Spleen (tissue), 11 donors: ENCODE measurements at regions not wholly inside any gene's neighbourhood (a gene's known extent, or its start where the extent isn't known, plus 50 kb on each side); places are given as distances from the start of the nearest gene placed in this dataset.
"Not testable (repeated sequence)": the region's sequence is repeated elsewhere in the genome, so short reads cannot be mapped to it uniquely, and the experiment has no call there.

ENCODE experiments used
- DNase-seq: peaks from one replicate; pipeline ENCODE4 v3.0.0-alpha.2; 2020
- H3K27ac ChIP-seq, 8 donors: fragments of 200-600 bp; sonication (generic) in 7 of 8; 1 replicate in 4 of 8; 2 replicates in 4 of 8; pipeline versions ENCODE4 v1.5.0 to v1.8.0; 2016 to 2021; ENCODE audit warnings: inconsistent platforms in 4 of 8, mild to moderate bottlenecking in 4 of 8, moderate library complexity in 1 of 8
- H3K27me3 ChIP-seq, 7 donors: fragments of 200-600 bp; sonication (generic) in 6 of 7; replicated peaks in 1 of 7; 1 replicate in 4 of 7; 2 replicates in 3 of 7; pipeline versions ENCODE4 v1.5.0 to v1.8.0; 2016 to 2021; ENCODE audit warnings: inconsistent platforms in 3 of 7, mild to moderate bottlenecking in 1 of 7
- H3K36me3 ChIP-seq, 6 donors: fragments of 200-600 bp; sonication (generic) in 5 of 6; 1 replicate in 4 of 6; 2 replicates in 2 of 6; pipeline versions ENCODE4 v1.5.0 to v1.8.0; 2016 to 2021; ENCODE audit warnings: inconsistent platforms in 2 of 6
- H3K4me1 ChIP-seq, 6 donors: fragments of 200-600 bp; sonication (generic) in 5 of 6; 1 replicate in 3 of 6; 2 replicates in 3 of 6; pipeline versions ENCODE4 v1.5.0 to v1.8.0; 2016 to 2021; ENCODE audit warnings: inconsistent platforms in 3 of 6
- H3K4me3 ChIP-seq, 8 donors: fragments of 200-600 bp; sonication (generic) in 7 of 8; 1 replicate in 4 of 8; 2 replicates in 4 of 8; pipeline versions ENCODE4 v1.5.0 to v1.8.0; 2016 to 2021; ENCODE audit warnings: inconsistent platforms in 4 of 8, mild to moderate bottlenecking in 4 of 8, moderate library complexity in 2 of 8
- H3K9me3 ChIP-seq, 8 donors: fragments of 200-600 bp; sonication (generic) in 7 of 8; 1 replicate in 4 of 8; 2 replicates in 4 of 8; pipeline versions ENCODE4 v1.5.0 to v1.8.0; 2016 to 2021; ENCODE audit warnings: inconsistent platforms in 4 of 8
- CTCF ChIP-seq, 11 experiments: fragments of 200-600 bp in 7 of 11; fragments of 450-650 bp in 4 of 11; sonication (generic) in 4 of 11; IDR thresholded peaks in 8 of 11; conservative IDR thresholded peaks in 3 of 11; 1 replicate in 7 of 11; 2 replicates in 4 of 11; pipeline versions ENCODE4 v1.4.0 to v1.8.0; 2016 to 2021; ENCODE audit warnings: antibody characterized with exemption in 11 of 11, inconsistent platforms in 4 of 11, mild to moderate bottlenecking in 1 of 11
- POLR2A ChIP-seq, 3 donors: fragments of 450-650 bp; IDR thresholded peaks; one replicate each; pipeline ENCODE4 v1.5.1; 2017; ENCODE audit warnings: antibody characterized with exemption in 3 of 3, mild to moderate bottlenecking in 1 of 3
- POLR2AphosphoS5 ChIP-seq, 3 donors: sonication (generic); formaldehyde crosslinking; IDR thresholded peaks; one replicate each; pipeline ENCODE4 v1.5.1; 2017; ENCODE audit warnings: antibody characterized with exemption in 3 of 3
- WGBS, 5 donors: extraction: QIAGEN DNeasy Blood & Tissue Kit in 3 of 5; methylation state at CpG; one replicate each; pipeline versions ENCODE4 v1.1.5 to v1.1.7; 2013 to 2018; 5-methylcytosine and 5-hydroxymethylcytosine counted together
- intact Hi-C: fragments of 100-400 bp; cut with DNase I; formaldehyde crosslinking; loops from one replicate; pipeline ENCODE4 v1.15.0; 2023; ENCODE audit warnings: low total_unique reads
- donor health status: healthy with polysubstance abuse.
- donor health status: DM: no; HTN: no; CAD: no; lungs with moderate emphysema.
- donor health status: DM: no; HTN: no; CAD: no.
- donor health status: Bipolar disorder and iron deficiency.
- donor health status: healthy.
- donor health status: DM: no; HTN: no; CAD: no.
- donor health status: DM: yes; HTN: yes; CAD: no.

- Histone ChIP-seq H3K36me3 (no peaks in the 10 kb centered on the region), H3K4me3 (no peak overlapping the region), H3K27me3 (peaks cover 0 to 5% (median 0%) of the 10 kb centered on the region in 7 donors), H3K27ac (no peak overlapping the region), H3K9me3 (no peaks in the 10 kb centered on the region), H3K4me1 (no peaks in the 10 kb centered on the region)
- TF ChIP-seq CTCF (IDR thresholded peaks at IDR 0.05 in 8 of 11, conservative IDR thresholded peaks at IDR 0.05 in 3 of 11) (no peak), POLR2AphosphoS5 (IDR thresholded peaks at IDR 0.05) (no peak), POLR2A (IDR thresholded peaks at IDR 0.05) (no peak)
- intact Hi-C loops = no loop called here
- 55 to 92% (median 67%) methylated on average over 3 of the region's 3 CpGs for WGBS, 5 donors
- no peak for DNase-seq
Observed at GRCh38 chrX:112473654-112474053, 206.1 kb downstream of the LHFPL1 start.

GRCh38 chrX:112470551-112470950 lies 209.2 kb downstream of the LHFPL1 start:
- peaks cover 0 to 5% (median 0%) of the 10 kb centered on the region in 7 donors for H3K27me3 ChIP-seq
- no peaks in the 10 kb centered on the region for H3K36me3 ChIP-seq
- no peaks in the 10 kb centered on the region for H3K9me3 ChIP-seq
- H3K4me1 ChIP-seq = no peaks in the 10 kb centered on the region
- whole genome bisulfite sequencing, 5 donors = 46 to 75% (median 63%) methylated on average over 2 of the region's 2 CpGs
- intact Hi-C loops = no loop called here
- H3K4me3 ChIP-seq = no peak overlapping the region
- DNase-seq = no peak
- TF ChIP-seq CTCF (IDR thresholded peaks at IDR 0.05 in 8 of 11, conservative IDR thresholded peaks at IDR 0.05 in 3 of 11) = no peak
- no peak for TF ChIP-seq POLR2AphosphoS5 (IDR thresholded peaks at IDR 0.05)
- no peak for TF ChIP-seq POLR2A (IDR thresholded peaks at IDR 0.05)
- no peak overlapping the region for H3K27ac ChIP-seq

GRCh38 chrX:112461949-112462450 lies 217.7 kb downstream of the LHFPL1 start:
- peak; percentile 38 for DNase-seq
- H3K36me3 ChIP-seq, H3K27me3 ChIP-seq, H3K4me3 ChIP-seq, H3K9me3 ChIP-seq, H3K27ac ChIP-seq, intact Hi-C loops, H3K4me1 ChIP-seq: not testable (repeated sequence)
- 48 to 73% (median 60%) methylated on average over 2 to 8 of the region's 8 CpGs for WGBS, 5 donors

- intact Hi-C loops = no loop called here
- H3K9me3 ChIP-seq = no peaks in the 10 kb centered on the region
- DNase-seq = no peak
- H3K36me3 ChIP-seq = no peaks in the 10 kb centered on the region
- no peak overlapping the region for H3K4me3 ChIP-seq
- TF ChIP-seq CTCF (IDR thresholded peaks at IDR 0.05 in 8 of 11, conservative IDR thresholded peaks at IDR 0.05 in 3 of 11) (no peak), POLR2AphosphoS5 (IDR thresholded peaks at IDR 0.05) (no peak), POLR2A (IDR thresholded peaks at IDR 0.05) (no peak)
- H3K27me3 ChIP-seq = no peaks in the 10 kb centered on the region
- no peak overlapping the region for H3K27ac ChIP-seq
- H3K4me1 ChIP-seq = no peaks in the 10 kb centered on the region
Observed at GRCh38 chrX:112457788-112458187, 221.9 kb downstream of the LHFPL1 start.

GRCh38 chrX:112450810-112451209 lies 228.9 kb downstream of the LHFPL1 start:
- no peaks in the 10 kb centered on the region for H3K36me3 ChIP-seq
- H3K4me1 ChIP-seq = no peaks in the 10 kb centered on the region
- intact Hi-C loops = no loop called here
- 64 to 88% (median 71%) methylated on average over 2 of the region's 2 CpGs for WGBS, 5 donors
- H3K4me3 ChIP-seq = no peak overlapping the region
- H3K27ac ChIP-seq = no peak overlapping the region
- no peak for DNase-seq
- TF ChIP-seq POLR2AphosphoS5 (IDR thresholded peaks at IDR 0.05) (no peak), CTCF (IDR thresholded peaks at IDR 0.05 in 8 of 11, conservative IDR thresholded peaks at IDR 0.05 in 3 of 11) (no peak), POLR2A (IDR thresholded peaks at IDR 0.05) (no peak)
- H3K9me3 ChIP-seq = no peaks in the 10 kb centered on the region
- H3K27me3 ChIP-seq = no peaks in the 10 kb centered on the region
